ENCODE measurements at regions not wholly inside any gene's neighbourhood (a gene's known extent, or its start where the extent isn't known, plus 50 kb on each side); places are given as distances from the start of the nearest gene placed in this dataset.

GRCh38 chr2:236883819-236884218 is 201.9 kb upstream of the COPS8 start:
- peaks cover 0 to 9% of the 10 kb centered on the region in 2 experiments; a peak in 3 of 4 replicates for H3K4me1 ChIP-seq (ENCODE audit: control insufficient read depth in 1 of 2, insufficient read depth in 2 of 2, low read depth in 1 of 2, low read length in 1 of 2)
- ChIA-PET CTCF (interaction anchor here (0.6 kb wide), 1 partner anchor 488 kb away, joined by 3 read pairs; no protein-coding TSS in a partner anchor), POLR2A (no interaction called here)
- H3K27me3 ChIP-seq (ENCODE audit: insufficient read depth), result no peaks in the 10 kb centered on the region
- WGBS (ENCODE audit: low lambda C conversion rate), result 42% methylated on average over 1 of the region's 1 CpG
- H3F3A ChIP-seq (replicated peaks; ENCODE audit: insufficient read depth), result no peaks in the 10 kb centered on the region
- TF ChIP-seq USF2 (IDR thresholded peaks at IDR 0.05; ENCODE audit: borderline replicate concordance, low read depth, low read length) (no peak), FOXM1 (IDR thresholded peaks at IDR 0.05; ENCODE audit: low read depth) (no peak), FOXJ3 (CRISPR knock-in tag; IDR thresholded peaks at IDR 0.05) (no peak), RAD21 (IDR thresholded peaks at IDR 0.05; ENCODE audit: low read length) (no peak), RCOR1 (IDR thresholded peaks at IDR 0.05; ENCODE audit: low read length) (no peak), JUND (IDR thresholded peaks at IDR 0.05) (no peak), IRF3 (IDR thresholded peaks at IDR 0.05; ENCODE audit: low read depth, low read length) (no peak), ZBTB33 (IDR thresholded peaks at IDR 0.05; ENCODE audit: borderline replicate concordance, low read depth) (no peak), CTCF (IDR thresholded peaks at IDR 0.05) (no peak), MAX (IDR thresholded peaks at IDR 0.05; ENCODE audit: low read depth) (no peak), EZH2phosphoT487 (IDR thresholded peaks at IDR 0.05; ENCODE audit: borderline replicate concordance, low read depth) (no peak), TAF1 (IDR thresholded peaks at IDR 0.05; ENCODE audit: borderline replicate concordance, low read depth, low read length) (no peak), MXI1 (IDR thresholded peaks at IDR 0.05; ENCODE audit: low read depth, low read length) (no peak), TCF12 (IDR thresholded peaks at IDR 0.05) (no peak), MEF2A (IDR thresholded peaks at IDR 0.05; ENCODE audit: borderline replicate concordance, low read depth) (no peak), GATA2 (CRISPR knock-in tag; IDR thresholded peaks at IDR 0.05) (no peak), POLR2AphosphoS5 (IDR thresholded peaks at IDR 0.05; ENCODE audit: low read depth, low read length) (no peak)
- no peak overlapping the region for H3K9ac ChIP-seq
- no peak for DNase-seq
- no peaks in the 10 kb centered on the region for H3K79me2 ChIP-seq (ENCODE audit: insufficient read depth)
- peaks cover 15% of the 10 kb centered on the region for H3K9me3 ChIP-seq
- H3K9me2 ChIP-seq, result no peaks in the 10 kb centered on the region
- H4K20me1 ChIP-seq (ENCODE audit: insufficient read depth), result no peaks in the 10 kb centered on the region
- H3K4me2 ChIP-seq, result no peak overlapping the region
- no peak overlapping the region for H3K4me3 ChIP-seq (ENCODE audit: low read depth in 2 of 2, low read length in 1 of 2)
- H2AFZ ChIP-seq (ENCODE audit: low read depth), result no peak overlapping the region
- no peaks in the 10 kb centered on the region for H3K36me3 ChIP-seq (replicated peaks in 1 of 2; ENCODE audit: control insufficient read depth in 1 of 2, insufficient read depth in 2 of 2, low read length in 1 of 2)
- H3K27ac ChIP-seq (ENCODE audit: low read depth in 2 of 2, low read length in 1 of 2), result no peak overlapping the region
